ENCODE measurements at regions not wholly inside any gene's neighbourhood (a gene's known extent, or its start where the extent isn't known, plus 50 kb on each side); places are given as distances from the start of the nearest gene placed in this dataset.

DNA sequence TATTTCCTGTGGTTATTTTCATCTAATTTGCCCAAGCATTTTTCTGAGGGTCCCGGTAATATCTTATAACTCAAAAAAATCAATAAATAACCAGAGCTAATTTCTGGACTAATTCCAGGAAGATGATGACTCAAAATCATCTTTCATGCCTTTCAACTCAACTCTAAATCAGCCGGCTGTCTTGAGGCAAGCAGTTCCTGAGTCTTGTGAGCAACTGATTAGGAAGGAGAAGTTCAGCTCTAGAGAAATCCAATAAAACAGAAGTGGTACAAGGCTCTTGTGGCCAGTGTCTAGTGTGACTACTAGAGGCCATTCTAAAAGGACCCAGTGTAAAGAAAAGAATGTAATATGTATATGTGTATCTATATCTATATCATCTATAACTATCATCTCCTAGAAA lies 890.4 kb downstream of the TRIB2 start:
- H2BK120ac ChIP-seq (ENCODE audit: low read depth, low read length, poor library complexity, severe bottlenecking), result no peak overlapping the region
- no peak overlapping the region for H3K18ac ChIP-seq (ENCODE audit: insufficient read length, low read depth, low read length)
- no peak overlapping the region for H3K4me3 Mint-ChIP-seq
- H3K9me3 Mint-ChIP-seq, result peaks cover 0 to 5% of the 10 kb centered on the region in 2 experiments; a peak in 3 of 5 replicates
- TF ChIP-seq, protein P1, sequence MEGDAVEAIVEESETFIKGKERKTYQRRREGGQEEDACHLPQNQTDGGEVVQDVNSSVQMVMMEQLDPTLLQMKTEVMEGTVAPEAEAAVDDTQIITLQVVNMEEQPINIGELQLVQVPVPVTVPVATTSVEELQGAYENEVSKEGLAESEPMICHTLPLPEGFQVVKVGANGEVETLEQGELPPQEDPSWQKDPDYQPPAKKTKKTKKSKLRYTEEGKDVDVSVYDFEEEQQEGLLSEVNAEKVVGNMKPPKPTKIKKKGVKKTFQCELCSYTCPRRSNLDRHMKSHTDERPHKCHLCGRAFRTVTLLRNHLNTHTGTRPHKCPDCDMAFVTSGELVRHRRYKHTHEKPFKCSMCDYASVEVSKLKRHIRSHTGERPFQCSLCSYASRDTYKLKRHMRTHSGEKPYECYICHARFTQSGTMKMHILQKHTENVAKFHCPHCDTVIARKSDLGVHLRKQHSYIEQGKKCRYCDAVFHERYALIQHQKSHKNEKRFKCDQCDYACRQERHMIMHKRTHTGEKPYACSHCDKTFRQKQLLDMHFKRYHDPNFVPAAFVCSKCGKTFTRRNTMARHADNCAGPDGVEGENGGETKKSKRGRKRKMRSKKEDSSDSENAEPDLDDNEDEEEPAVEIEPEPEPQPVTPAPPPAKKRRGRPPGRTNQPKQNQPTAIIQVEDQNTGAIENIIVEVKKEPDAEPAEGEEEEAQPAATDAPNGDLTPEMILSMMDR (conservative IDR thresholded peaks at IDR 0.05), result no peak
- no peak overlapping the region for H4K91ac ChIP-seq (ENCODE audit: insufficient read length, low read depth, low read length)
- no peak for DNase-seq
- H2AFZ ChIP-seq (ENCODE audit: low read length), result no peak overlapping the region
- H3K56ac ChIP-seq (ENCODE audit: insufficient read length, low read depth, low read length), result no peak overlapping the region
- H2BK5ac ChIP-seq (ENCODE audit: insufficient read length, low read length), result no peak overlapping the region
- no peak overlapping the region for H3K23ac ChIP-seq (ENCODE audit: insufficient read length, low read depth, low read length)
- no CpG with 5 or more reads among the region's 2 CpGs for WGBS (ENCODE audit: extremely low coverage, insufficient read length, low lambda C conversion rate)
- H3K27ac ChIP-seq (ENCODE audit: insufficient read length, low read depth, low read length), result no peak overlapping the region
- no peak overlapping the region for H3K9ac ChIP-seq (ENCODE audit: extremely low read depth, insufficient read length, low read length)
- H3K27me3 ChIP-seq (ENCODE audit: insufficient read depth, low read length), result no peaks in the 10 kb centered on the region
- H3K27me3 Mint-ChIP-seq (ENCODE audit: low read depth), result no peaks in the 10 kb centered on the region
- H2BK12ac ChIP-seq (ENCODE audit: insufficient read length, low read depth, low read length), result no peak overlapping the region
- no peak overlapping the region for H2BK20ac ChIP-seq (ENCODE audit: low read depth, low read length, poor library complexity, severe bottlenecking)
- H3K14ac ChIP-seq (ENCODE audit: insufficient read depth, low read length), result no peak overlapping the region
- H3K79me2 ChIP-seq (ENCODE audit: insufficient read depth, low read length), result no peaks in the 10 kb centered on the region
- H3K4ac ChIP-seq (ENCODE audit: low read depth, low read length), result no peak overlapping the region
- no peaks in the 10 kb centered on the region; the same call in 1 of the 2 replicates for H3K4me1 ChIP-seq (ENCODE audit: insufficient read depth, low read length)
- no peaks in the 10 kb centered on the region for H3K23me2 ChIP-seq (ENCODE audit: insufficient read length, low read depth, low read length, poor library complexity, severe bottlenecking)
- H3K36me3 Mint-ChIP-seq (ENCODE audit: insufficient read depth in 1 of 3, low read depth in 3 of 3), result peaks cover 0 to 2% (median 0%) of the 10 kb centered on the region in 3 experiments; a peak in 2 of 7 replicates
- H2BK15ac ChIP-seq (ENCODE audit: low read depth, low read length), result no peak overlapping the region
- H4K5ac ChIP-seq (ENCODE audit: insufficient read length, low read depth, low read length), result no peak overlapping the region
- H3K4me1 Mint-ChIP-seq, result peaks cover 5 to 12% of the 10 kb centered on the region in 2 experiments
- no peak overlapping the region for H3K4me2 ChIP-seq (ENCODE audit: insufficient read depth, insufficient read length, low read length)
- H3K9me3 ChIP-seq (ENCODE audit: control insufficient read depth, low read depth, low read length), result no peaks in the 10 kb centered on the region
- H3K27ac Mint-ChIP-seq, result no peak overlapping the region
- H3T11ph ChIP-seq (ENCODE audit: low read length), result no peak overlapping the region
- H3K79me1 ChIP-seq (ENCODE audit: insufficient read depth, low read depth, low read length, poor library complexity, severe bottlenecking), result no peaks in the 10 kb centered on the region
- H2AK5ac ChIP-seq (ENCODE audit: insufficient read length, low read length), result no peak overlapping the region
- no peak overlapping the region for H4K8ac ChIP-seq (replicated peaks; ENCODE audit: insufficient read length, low read depth, low read length)
- H4K20me1 ChIP-seq (ENCODE audit: control insufficient read depth, insufficient read depth, insufficient read length), result no peaks in the 10 kb centered on the region
